CD4-positive, alpha-beta T cell treated with Interleukin-4 for 4 hours (primary cell): ENCODE measurements at regions not wholly inside any gene's neighbourhood (a gene's known extent, or its start where the extent isn't known, plus 50 kb on each side); places are given as distances from the start of the nearest gene placed in this dataset.
"Not testable (repeated sequence)": the region's sequence is repeated elsewhere in the genome, so short reads cannot be mapped to it uniquely, and the experiment has no call there.

Experiments used
- DNase-seq: peaks from one replicate; pipeline ENCODE4 v3.0.0-alpha.2; 2020

- no peak for DNase-seq
These were observed 205.9 kb upstream of the LINGO1 start for GRCh38 chr15:77838595-77838994.

- DNase-seq, result no peak
These were observed 205.3 kb upstream of the LINGO1 start for GRCh38 chr15:77838061-77838460.

GRCh38 chr15:77837649-77838025 is 204.9 kb upstream of the LINGO1 start:
- no peak for DNase-seq

- no peak for DNase-seq
These were observed 204.4 kb upstream of the LINGO1 start for GRCh38 chr15:77836906-77837648.

GRCh38 chr15:77836121-77836692 is 203.5 kb upstream of the LINGO1 start:
- no peak for DNase-seq

DNA sequence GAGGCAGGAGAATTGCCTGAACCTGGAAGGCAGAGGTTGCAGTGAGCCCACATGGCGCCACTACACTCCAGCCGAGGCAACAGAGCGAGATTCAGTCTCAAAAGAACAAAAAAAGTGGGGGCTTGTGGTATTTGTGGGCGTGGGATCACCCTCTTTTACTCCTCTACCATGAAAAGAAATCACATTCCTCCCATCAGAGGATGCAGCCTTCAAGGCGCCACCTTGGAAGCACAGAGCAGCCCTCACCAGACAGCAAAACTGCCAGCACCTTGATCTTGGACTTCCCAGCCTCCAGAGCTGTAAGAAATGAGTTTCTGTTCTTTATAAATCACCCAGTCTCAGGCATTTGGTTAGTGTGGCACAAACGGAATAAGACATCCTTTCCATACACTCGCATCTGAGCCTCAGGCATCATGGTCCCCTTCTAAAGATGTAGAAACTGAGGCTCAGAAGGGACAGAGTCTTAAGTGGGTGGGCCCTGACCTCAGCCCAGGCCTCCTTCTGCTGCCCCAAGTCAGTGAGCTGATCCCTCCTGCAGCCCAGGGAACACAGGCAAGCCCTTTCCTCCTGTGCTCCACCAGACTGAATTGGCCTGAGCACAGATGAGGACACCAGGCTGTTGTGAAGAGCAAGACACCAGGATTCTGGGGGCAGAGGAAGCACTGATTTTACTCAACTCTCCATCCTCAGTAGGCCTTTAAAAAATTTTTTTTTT is 201.7 kb upstream of the LINGO1 start:
- no peak for DNase-seq

GRCh38 chr15:77832874-77833273 is 200.2 kb upstream of the LINGO1 start:
- no peak for DNase-seq

- DNase-seq, result no peak
These were observed 199.3 kb upstream of the LINGO1 start for GRCh38 chr15:77831986-77832385.

GRCh38 chr15:77830051-77830468 is 197.3 kb upstream of the LINGO1 start:
- no peak for DNase-seq

DNA sequence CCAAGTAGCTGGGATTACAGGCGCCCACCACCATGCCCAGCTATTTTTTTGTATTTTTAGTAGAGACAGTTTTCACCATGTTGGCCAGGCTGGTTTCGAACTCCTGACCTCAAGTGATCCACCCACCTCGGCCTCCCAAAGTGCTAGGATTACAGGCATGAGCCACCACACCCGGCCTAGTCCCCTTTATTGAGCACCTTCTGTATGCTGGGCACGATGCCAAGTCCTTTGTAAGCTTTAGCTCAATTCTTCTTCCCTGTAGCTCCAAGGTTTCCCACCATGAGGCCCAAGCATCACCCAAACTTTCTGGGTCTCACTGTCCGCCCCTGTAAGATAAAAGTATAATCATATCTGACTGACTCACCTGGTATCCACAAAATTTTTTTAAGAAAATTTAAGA is 196.6 kb upstream of the LINGO1 start:
- not testable (repeated sequence) for DNase-seq

DNA sequence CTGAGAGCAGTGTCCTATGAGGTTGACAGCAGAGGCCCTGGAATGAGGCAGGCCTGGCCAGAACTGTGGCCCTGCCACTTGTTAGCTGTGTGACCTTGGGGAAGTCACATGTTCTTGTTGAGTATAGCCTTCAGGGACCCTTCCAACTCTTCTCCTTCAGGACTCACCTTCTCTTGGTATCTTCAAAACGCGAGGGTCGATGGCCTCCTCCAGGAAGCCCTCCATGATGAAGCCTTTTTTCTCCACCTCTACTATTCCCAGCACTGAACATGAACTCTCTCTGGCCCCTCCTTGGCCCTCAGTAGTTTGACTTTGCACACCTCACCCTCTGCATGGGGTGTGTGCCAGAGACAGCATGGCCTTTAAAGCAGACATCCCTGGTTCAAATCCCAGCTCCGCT is 195.1 kb upstream of the LINGO1 start:
- no peak for DNase-seq

DNA sequence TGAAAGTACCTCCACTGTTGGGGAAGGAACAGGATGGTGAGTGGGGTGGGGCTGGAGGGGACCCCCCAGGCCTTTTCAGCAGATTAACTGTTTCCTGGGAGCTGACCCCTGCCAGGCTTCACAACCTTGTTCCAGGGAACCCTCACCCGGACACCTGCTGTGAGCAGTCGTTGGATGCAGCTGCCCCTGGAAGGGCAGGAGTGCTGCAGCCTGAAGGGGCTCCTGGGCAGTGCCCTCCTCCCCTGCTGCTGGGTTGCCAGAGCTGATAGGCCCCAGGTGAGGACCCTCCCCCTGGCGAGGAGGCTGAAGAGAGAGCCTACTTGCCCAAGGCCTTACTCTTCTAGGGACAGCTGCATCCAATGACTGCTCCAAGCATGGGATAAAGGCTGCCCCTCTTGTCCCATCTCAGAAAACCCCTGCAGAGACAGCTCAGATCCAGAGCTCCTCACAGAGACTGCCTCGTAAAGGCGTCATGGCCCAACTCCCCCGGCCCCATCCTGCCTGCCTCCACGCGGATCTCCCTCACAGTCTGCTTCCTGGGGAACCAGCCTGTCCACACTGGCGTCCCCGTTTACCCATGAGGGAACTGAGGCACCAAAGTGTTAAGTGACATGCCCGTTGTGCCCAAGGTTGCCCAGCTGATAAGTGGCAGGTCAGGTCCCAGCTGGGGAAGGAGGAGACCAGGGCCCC is 193.4 kb upstream of the LINGO1 start:
- no peak for DNase-seq

- no peak for DNase-seq
These were observed 192.8 kb upstream of the LINGO1 start for GRCh38 chr15:77825546-77825945.

DNA sequence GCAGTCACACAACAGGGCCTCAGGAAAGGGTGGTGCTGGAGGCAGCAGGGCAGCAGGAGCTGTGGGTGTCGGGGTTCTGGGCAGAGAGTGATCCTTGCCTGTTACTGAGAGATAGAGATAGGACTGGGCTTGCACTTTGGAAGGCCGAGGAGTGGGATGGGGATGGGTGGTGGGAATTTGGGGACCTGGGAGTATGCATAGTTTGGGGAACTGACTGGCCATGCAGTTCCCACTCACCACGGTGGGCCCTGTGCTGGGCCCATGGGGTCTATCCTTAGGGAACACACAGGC is 192.5 kb upstream of the LINGO1 start:
- no peak for DNase-seq

GRCh38 chr15:77824361-77825251 is 191.9 kb upstream of the LINGO1 start:
- no peak for DNase-seq

GRCh38 chr15:77823736-77824135 is 191.0 kb upstream of the LINGO1 start:
- no peak for DNase-seq

- DNase-seq, result no peak
These were observed 190.0 kb upstream of the LINGO1 start for GRCh38 chr15:77822631-77823230.

GRCh38 chr15:77821959-77822256 is 189.2 kb upstream of the LINGO1 start:
- no peak for DNase-seq

GRCh38 chr15:77821188-77821958 is 188.7 kb upstream of the LINGO1 start:
- no peak for DNase-seq

DNA sequence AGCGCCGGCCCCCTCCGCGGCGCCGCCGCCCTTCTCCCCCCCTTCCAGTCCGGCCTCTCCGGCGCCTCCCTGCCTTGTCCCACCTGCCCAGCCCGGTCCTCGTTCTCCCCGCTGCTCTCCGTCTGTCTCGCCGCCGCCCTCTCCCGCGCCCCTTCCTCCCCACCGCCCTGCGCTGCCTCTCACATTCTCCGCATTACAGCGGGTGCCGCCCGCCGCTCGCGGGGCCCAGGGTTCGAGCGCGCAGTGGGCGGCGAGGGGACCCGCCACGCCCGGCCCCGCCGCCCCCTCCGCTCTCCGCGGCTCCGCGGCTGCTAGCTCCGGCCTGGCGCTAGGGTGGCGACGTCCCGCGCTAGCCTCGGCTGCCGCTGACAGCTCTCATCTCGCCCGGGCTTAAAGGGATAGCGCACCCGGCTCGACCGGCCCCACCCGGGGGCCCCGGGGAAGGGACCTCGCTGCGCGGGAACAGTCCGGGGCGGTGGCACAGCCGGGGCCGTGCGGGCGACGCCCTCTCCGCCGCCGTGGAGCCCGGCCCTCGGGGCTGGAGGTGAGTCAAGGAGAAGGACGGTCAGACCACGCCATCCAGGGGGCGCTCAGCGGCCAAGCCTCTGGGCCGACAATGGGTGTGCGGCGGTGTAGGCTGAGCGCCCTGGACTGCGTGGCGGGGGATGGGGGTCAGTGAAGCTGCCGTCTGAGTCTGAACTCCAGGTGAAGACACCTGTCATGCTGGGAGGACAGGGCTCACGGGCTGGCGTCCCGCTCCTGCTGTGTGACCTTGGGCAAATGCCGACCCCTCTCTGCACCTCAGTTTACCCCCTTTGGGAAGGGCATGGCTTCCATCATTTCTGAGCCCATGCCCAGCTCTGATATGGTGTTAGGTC is 187.4 kb upstream of the LINGO1 start:
- DNase-seq, result no peak
